Lung (tissue), 11 donors: ENCODE measurements at regions not wholly inside any gene's neighbourhood (a gene's known extent, or its start where the extent isn't known, plus 50 kb on each side); places are given as distances from the start of the nearest gene placed in this dataset.
"Not testable (repeated sequence)": the region's sequence is repeated elsewhere in the genome, so short reads cannot be mapped to it uniquely, and the experiment has no call there.

Experiments used
- ATAC-seq: fragments of 200-7000 bp; cut with Tn5 transposase; one replicate; pipeline ENCODE4 v1.9.1; 2020; ENCODE audit warnings: moderate number of reproducible peaks; ENCODE audit not compliant: insufficient read depth, low FRiP score
- DNase-seq, 3 donors: peaks; one replicate each; pipeline ENCODE4 v3.0.0-alpha.2; 2013 to 2017
- H3K27ac ChIP-seq, 2 donors: one replicate each; pipeline ENCODE4 v1.5.1; 2013; ENCODE audit warnings: mild to moderate bottlenecking in 2 of 2, moderate library complexity in 2 of 2, control low read depth in 1 of 2, inconsistent platforms in 1 of 2, low read depth in 1 of 2, low read length in 1 of 2
- H3K27me3 ChIP-seq, 3 donors: one replicate each; pipeline ENCODE4 v1.5.1; 2013; ENCODE audit warnings: low read length in 2 of 3; ENCODE audit not compliant: control insufficient read depth in 3 of 3, insufficient read depth in 3 of 3
- H3K36me3 ChIP-seq, 4 donors: one replicate each; pipeline ENCODE4 v1.5.1; 2013; ENCODE audit warnings: low read length in 4 of 4, mild to moderate bottlenecking in 1 of 4, moderate library complexity in 1 of 4; ENCODE audit not compliant: control insufficient read depth in 4 of 4, insufficient read depth in 4 of 4
- H3K4me1 ChIP-seq, 5 donors: one replicate each; pipeline ENCODE4 v1.5.1; 2013; ENCODE audit warnings: low read length in 5 of 5, mild to moderate bottlenecking in 2 of 5, moderate library complexity in 1 of 5; ENCODE audit not compliant: control insufficient read depth in 5 of 5, insufficient read depth in 5 of 5
- H3K4me3 ChIP-seq: one replicate; pipeline ENCODE4 v1.5.1; 2013; ENCODE audit warnings: mild to moderate bottlenecking, control low read depth, moderate library complexity
- H3K9ac ChIP-seq, 2 donors: one replicate each; pipeline ENCODE4 v1.5.1; 2013; ENCODE audit warnings: low read length in 2 of 2, control low read depth in 1 of 2; ENCODE audit not compliant: insufficient read depth in 1 of 2
- H3K9me3 ChIP-seq, 4 donors: one replicate each; pipeline ENCODE4 v1.5.1; 2013; ENCODE audit warnings: low read length in 3 of 4, mild to moderate bottlenecking in 1 of 4, moderate library complexity in 1 of 4; ENCODE audit not compliant: control insufficient read depth in 4 of 4, insufficient read depth in 3 of 4
- CTCF ChIP-seq: IDR thresholded peaks from 2 replicates; pipeline ENCODE4 v1.5.1; 2012; ENCODE audit warnings: mild to moderate bottlenecking; ENCODE audit errors: control extremely low read depth, extremely low read depth
- WGBS, 2 donors: extraction: QIAGEN DNeasy Blood & Tissue Kit; methylation state at CpG; one replicate each; pipeline ENCODE4 v1.1.7; 2013; 5-methylcytosine and 5-hydroxymethylcytosine counted together
- donor health status: control.
- donor health status: control.
- donor health status: Bipolar disorder and iron deficiency.
- donor health status: healthy.
- donor health status: DM: yes; HTN: yes; CAD: no.

DNA sequence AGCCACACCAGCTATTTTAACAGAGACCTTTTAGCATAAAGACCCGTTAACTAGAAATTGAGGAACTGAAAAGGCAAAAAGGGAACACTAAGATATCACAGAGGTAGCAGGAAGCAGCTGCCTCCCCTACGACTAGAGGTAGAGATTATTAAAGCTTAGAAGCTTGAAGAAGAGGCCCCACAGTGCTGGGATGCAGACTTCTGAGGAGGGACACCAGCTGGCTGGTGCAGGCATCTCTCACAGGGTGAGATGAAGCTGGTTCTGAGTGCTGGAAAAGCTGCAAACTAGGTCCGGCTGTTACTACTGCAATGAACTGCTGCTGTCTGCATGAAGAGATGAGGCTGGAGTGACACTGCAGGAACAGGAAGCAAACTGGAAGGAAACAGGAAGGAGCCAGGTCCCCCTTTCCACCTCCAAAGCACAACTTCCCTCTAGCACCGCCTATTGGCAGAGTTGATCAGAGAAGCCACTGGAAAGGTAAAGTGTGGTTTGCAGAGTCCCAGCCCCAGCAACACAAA, 61.2 kb upstream of the MRPS9 start:
- no peak for ATAC-seq

DNA sequence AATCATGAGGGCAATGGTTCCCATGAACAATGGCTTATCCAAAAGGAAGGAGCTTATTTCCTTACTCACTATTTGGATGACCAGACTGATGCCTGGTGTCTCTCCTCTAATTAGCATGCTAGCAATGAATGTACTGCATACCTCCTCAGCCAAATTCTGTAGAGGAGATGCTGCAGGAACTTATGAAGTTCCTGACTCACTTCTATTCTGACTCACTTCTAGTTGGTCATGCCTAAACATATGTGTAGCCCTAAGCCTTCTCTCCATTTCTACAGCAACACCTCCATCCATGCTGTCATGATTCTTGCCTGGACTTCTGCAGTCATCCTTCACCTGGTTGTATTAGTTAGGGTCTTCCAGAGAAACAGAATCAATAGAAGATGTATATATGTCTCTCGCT, 59.9 kb upstream of the MRPS9 start:
- TF ChIP-seq CTCF = no peak
- H3K36me3 ChIP-seq = no peaks in the 10 kb centered on the region
- no peak overlapping the region for H3K27ac ChIP-seq
- WGBS, 2 donors = 100% methylated on average over 1 of the region's 1 CpG
- peaks cover 0 to 2% (median 0%) of the 10 kb centered on the region in 5 donors for H3K4me1 ChIP-seq
- H3K9me3 ChIP-seq = peaks cover 0 to 6% (median 0%) of the 10 kb centered on the region in 4 donors
- H3K27me3 ChIP-seq = no peaks in the 10 kb centered on the region
- no peak overlapping the region for H3K4me3 ChIP-seq
- no peak for DNase-seq
- H3K9ac ChIP-seq = no peak overlapping the region
- ATAC-seq = no peak

More for the DNA sequence above, 61.2 kb upstream of the MRPS9 start:
- Histone ChIP-seq H3K4me1 (peaks cover 0 to 2% (median 0%) of the 10 kb centered on the region in 5 donors), H3K9ac (no peak overlapping the region), H3K4me3 (no peak overlapping the region), H3K36me3 (no peaks in the 10 kb centered on the region), H3K27me3 (no peaks in the 10 kb centered on the region), H3K9me3 (peaks cover 0 to 6% (median 0%) of the 10 kb centered on the region in 4 donors), H3K27ac (no peak overlapping the region)
- peak in 1 of 3 donors; percentile 4 for DNase-seq
- no peak for TF ChIP-seq CTCF
- WGBS, 2 donors = 19 to 47% methylated on average over 4 of the region's 4 CpGs

DNA sequence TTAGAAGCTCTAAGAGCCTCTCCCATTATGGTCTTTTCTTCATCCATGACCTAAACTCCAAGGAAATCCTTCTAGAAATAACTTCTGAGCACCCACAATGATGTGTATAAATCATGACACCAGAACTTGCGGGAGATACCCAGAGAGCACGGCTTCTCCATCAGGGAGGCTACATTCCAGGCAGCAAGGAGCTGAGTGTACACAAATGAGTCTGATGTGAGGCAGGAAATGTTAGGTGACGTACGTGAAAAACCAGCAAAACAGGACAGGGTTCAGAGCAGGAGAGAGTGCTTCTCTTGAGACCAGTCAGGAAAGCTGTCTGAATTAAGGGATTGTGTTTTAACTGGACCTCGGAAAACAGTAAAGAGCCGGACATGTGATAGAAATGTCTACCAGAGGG, 58.1 kb upstream of the MRPS9 start:
- 62 to 66% methylated on average over 6 of the region's 6 CpGs for WGBS, 2 donors
- not testable (repeated sequence) for H3K27me3 ChIP-seq, H3K27ac ChIP-seq, H3K9me3 ChIP-seq, H3K4me1 ChIP-seq, ATAC-seq, H3K36me3 ChIP-seq, H3K4me3 ChIP-seq, H3K9ac ChIP-seq
- peak in 2 of 3 donors; percentile 11 to 42 for DNase-seq

DNA sequence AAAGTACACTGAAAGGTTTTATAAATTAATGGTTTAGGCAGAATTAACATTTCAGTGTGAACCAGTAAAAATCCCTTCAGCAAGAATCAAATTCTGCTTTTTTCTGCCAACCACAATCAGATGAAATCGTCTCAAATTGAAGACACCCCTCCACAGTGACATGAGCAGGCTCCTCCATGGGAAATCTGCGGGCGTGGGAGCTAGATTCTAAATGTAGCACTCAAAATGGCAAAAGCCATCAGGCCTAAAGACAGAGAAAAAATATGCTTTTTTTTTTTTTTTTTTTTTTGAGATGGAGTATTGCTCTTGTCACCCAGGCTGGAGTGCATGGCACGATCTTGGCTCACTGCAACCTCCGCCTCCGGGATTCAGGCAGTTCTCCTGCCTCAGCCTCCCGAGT, 55.8 kb upstream of the MRPS9 start:
- ATAC-seq (no peak), DNase-seq (no peak)
- no peak for TF ChIP-seq CTCF
- no peaks in the 10 kb centered on the region for H3K36me3 ChIP-seq
- H3K4me3 ChIP-seq = no peak overlapping the region
- no peak overlapping the region for H3K27ac ChIP-seq
- no peak overlapping the region for H3K9ac ChIP-seq
- H3K9me3 ChIP-seq = peaks cover 0 to 6% (median 0%) of the 10 kb centered on the region in 4 donors
- 90 to 93% methylated on average over 7 of the region's 7 CpGs for WGBS, 2 donors
- H3K4me1 ChIP-seq = no peaks in the 10 kb centered on the region
- no peaks in the 10 kb centered on the region for H3K27me3 ChIP-seq
